Dendritic cell treated with granulocyte-macrophage colony-stimulating factor and Interleukin-4, amounts not matched to agents 40 ng/mL and 50 ng/mL, for 4 days (primary cell): ENCODE measurements at regions not wholly inside any gene's neighbourhood (a gene's known extent, or its start where the extent isn't known, plus 50 kb on each side); places are given as distances from the start of the nearest gene placed in this dataset.
"Not testable (repeated sequence)": the region's sequence is repeated elsewhere in the genome, so short reads cannot be mapped to it uniquely, and the experiment has no call there.

Experiments
- H3K27ac Mint-ChIP-seq: one replicate; pipeline ENCODE4 v1.8.0; 2022; ENCODE audit warnings: mild to moderate bottlenecking, mixed read lengths
- H3K27me3 Mint-ChIP-seq: one replicate; pipeline ENCODE4 v1.8.0; 2022; ENCODE audit warnings: mild to moderate bottlenecking, mixed read lengths
- H3K36me3 Mint-ChIP-seq: one replicate; pipeline ENCODE4 v1.8.0; 2022; ENCODE audit warnings: low read depth, mixed read lengths
- H3K4me1 Mint-ChIP-seq: one replicate; pipeline ENCODE4 v1.8.0; 2022; ENCODE audit warnings: low read depth, mixed read lengths
- H3K4me3 Mint-ChIP-seq: one replicate; pipeline ENCODE4 v1.8.0; 2022; ENCODE audit warnings: mild to moderate bottlenecking, moderate library complexity, mixed read lengths
- H3K9me3 Mint-ChIP-seq: one replicate; pipeline ENCODE4 v1.8.0; 2022; ENCODE audit warnings: mixed read lengths
- intact Hi-C: fragments of 100-400 bp; cut with micrococcal nuclease; formaldehyde crosslinking; loops from one replicate; pipeline ENCODE4 v1.15.0; 2022

DNA sequence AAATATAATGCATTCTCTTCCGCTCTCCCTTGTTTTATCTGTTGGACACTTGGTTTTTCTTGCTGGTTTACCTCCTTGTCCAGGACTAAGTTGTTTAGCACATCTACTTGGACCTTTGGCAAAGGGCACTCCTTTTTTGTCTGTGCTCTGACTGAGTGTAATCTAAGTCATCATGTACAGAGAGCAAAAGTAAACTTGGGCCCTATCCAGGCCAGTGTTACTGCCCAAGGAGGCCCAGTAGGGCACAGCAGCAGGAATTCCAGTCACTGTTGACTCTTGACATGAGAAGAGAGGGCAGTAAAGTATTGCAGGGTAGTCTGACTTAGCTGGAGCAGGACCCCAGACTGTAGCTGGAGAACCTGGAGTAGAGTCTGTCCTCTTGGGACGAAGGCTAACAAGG is 445.5 kb downstream of the ZIC3 start:
- intact Hi-C loops = no loop called here
- Mint-ChIP-seq H3K36me3 (no peaks in the 10 kb centered on the region), H3K9me3 (no peaks in the 10 kb centered on the region)

DNA sequence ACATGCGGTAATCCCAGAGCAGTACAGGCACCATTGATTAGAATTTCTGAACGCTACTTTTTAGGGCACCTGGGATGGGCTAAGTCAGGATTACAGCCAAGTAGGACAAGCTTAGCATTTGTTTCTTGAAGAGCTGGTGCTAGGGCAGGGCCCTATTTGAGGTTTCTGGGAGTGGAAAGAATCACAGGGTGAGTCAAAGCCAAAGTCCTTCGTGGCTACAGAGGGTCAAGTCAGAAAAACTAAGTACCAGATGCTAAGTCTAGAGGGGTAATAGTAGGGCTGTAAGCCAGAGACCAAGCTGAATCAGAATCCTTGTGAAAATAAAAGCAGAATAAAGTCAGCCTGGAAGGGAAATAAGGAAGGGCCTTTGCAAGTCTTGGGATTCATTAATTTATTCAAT is 448.6 kb downstream of the ZIC3 start:
- intact Hi-C loops = no loop called here
- Mint-ChIP-seq H3K4me3 (no peak overlapping the region), H3K4me1 (no peaks in the 10 kb centered on the region), H3K27me3 (no peaks in the 10 kb centered on the region), H3K27ac (no peak overlapping the region), H3K9me3 (no peaks in the 10 kb centered on the region), H3K36me3 (no peaks in the 10 kb centered on the region)

More for the DNA sequence above, 445.5 kb downstream of the ZIC3 start:
- H3K27ac Mint-ChIP-seq = no peak overlapping the region
- no peaks in the 10 kb centered on the region for H3K27me3 Mint-ChIP-seq
- H3K4me3 Mint-ChIP-seq = no peak overlapping the region
- H3K4me1 Mint-ChIP-seq = no peaks in the 10 kb centered on the region

DNA sequence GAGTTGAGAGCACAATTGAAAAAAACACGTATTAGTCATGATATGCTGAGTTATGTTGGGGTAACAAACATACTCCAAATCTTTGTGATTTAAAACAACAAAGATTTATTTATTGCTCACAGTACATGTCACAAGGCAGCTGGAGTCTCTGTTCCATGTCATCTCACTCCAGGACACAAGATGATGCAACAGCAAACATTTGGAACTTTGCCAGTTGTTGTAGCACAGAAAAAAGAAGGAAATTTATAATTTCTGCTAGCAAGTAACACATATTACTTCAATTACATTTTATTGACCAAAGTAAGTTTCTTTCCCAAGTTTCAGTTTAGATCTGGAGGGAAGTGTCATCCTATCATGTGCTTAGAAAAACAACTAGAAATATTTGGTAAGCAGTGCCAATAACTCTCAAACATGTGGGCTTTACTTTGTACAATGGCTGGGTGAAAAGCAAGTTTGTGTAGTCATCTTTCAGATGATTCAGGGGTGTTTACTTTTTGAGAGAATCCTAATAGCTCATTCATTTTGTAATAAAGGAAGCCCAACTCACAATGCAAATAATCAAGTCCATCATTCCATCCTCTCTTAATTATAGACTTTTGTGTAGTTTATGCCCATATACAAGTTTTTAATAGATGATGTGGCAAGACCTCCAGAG is 452.3 kb downstream of the ZIC3 start:
- Mint-ChIP-seq H3K36me3 (no peaks in the 10 kb centered on the region), H3K4me3 (no peak overlapping the region), H3K4me1 (no peaks in the 10 kb centered on the region), H3K27me3 (no peaks in the 10 kb centered on the region), H3K9me3 (no peaks in the 10 kb centered on the region), H3K27ac (no peak overlapping the region)
- intact Hi-C loops = no loop called here

DNA sequence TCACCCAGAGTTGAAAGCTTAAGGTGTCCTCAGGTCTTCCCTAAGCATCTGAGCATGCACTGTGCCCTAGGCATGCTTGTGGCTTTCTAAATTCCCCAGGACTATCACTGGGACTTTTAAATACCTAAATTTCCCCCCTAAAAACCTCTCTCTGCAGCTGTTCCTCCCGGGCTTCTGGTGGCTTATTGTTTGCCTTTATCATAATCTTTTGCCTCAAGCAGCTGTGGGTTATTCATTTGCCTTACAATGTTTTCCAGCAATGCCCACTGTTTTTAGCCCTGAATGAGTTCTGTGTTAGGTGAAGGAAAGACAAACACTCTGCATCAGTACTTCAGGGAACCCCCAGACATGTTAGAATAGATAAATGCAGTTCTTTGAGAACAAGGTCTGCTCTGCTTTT is 455.0 kb downstream of the ZIC3 start:
- no peaks in the 10 kb centered on the region for H3K27me3 Mint-ChIP-seq
- H3K27ac Mint-ChIP-seq = no peak overlapping the region
- no peaks in the 10 kb centered on the region for H3K9me3 Mint-ChIP-seq
- H3K4me1 Mint-ChIP-seq = no peaks in the 10 kb centered on the region
- H3K36me3 Mint-ChIP-seq = no peaks in the 10 kb centered on the region
- intact Hi-C loops = no loop called here
- H3K4me3 Mint-ChIP-seq = no peak overlapping the region

DNA sequence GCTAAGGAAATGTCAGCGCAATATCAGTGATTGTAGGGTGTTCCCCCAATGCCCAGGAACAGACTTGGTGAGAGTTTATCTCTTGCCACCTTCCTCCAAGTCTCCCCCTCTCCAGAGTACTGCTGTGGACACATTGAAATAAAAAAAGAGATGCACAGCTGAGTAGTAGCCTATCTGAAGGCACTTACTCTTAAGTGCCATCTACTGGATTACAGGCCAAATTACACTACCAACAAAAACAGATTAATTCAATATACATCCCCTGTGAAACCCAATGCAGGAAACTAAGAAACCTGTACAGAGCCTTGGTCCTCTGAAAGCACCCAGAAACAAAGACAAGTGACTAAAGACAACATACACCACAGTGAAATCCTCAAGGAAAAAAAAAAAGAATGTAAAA is 460.3 kb downstream of the ZIC3 start:
- Mint-ChIP-seq H3K27ac (no peak overlapping the region), H3K4me3 (no peak overlapping the region), H3K9me3 (no peaks in the 10 kb centered on the region), H3K27me3 (no peaks in the 10 kb centered on the region), H3K36me3 (no peaks in the 10 kb centered on the region), H3K4me1 (no peaks in the 10 kb centered on the region)
- intact Hi-C loops = no loop called here

DNA sequence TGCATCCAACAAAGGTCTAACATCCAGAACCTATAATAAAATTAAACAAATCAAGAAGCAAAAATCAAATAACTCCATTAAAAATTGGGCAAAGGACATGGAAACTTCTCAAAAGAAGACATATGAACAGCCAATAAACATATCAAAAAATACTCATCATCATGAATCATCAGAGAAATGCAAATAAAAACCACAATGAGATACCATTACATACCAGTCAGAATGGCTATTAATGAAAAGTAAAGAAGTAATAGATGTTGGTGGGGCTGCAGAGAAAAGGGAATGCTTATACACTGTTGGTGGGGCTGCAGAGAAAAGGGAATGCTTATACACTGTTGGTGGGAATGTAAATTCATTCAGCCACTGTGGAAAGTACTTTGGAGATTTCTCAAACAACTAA is 465.8 kb downstream of the ZIC3 start:
- H3K27ac Mint-ChIP-seq = no peak overlapping the region
- no peak overlapping the region for H3K4me3 Mint-ChIP-seq
- H3K4me1 Mint-ChIP-seq = no peaks in the 10 kb centered on the region
- H3K27me3 Mint-ChIP-seq = no peaks in the 10 kb centered on the region
- intact Hi-C loops = no loop called here
- H3K9me3 Mint-ChIP-seq = no peaks in the 10 kb centered on the region
- H3K36me3 Mint-ChIP-seq = no peaks in the 10 kb centered on the region

DNA sequence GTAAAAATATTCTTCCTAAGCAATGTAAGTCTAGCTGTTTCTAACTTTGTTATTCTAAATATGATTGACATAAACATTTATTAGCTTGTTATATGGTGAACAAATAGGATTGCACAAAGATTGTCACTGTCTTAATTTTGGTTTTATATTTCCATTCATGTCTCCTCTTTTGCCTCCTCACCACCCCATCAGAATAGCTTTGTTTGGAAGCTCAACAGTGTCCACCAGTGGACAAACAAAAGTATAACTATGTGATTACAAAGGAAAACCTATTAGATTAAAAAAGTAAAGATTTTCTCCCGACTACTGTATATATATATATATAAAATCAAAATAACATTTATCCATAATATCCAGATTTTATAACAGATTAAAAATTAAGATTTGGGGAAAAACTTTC is 468.2 kb downstream of the ZIC3 start:
- Mint-ChIP-seq H3K9me3 (no peaks in the 10 kb centered on the region), H3K27ac (no peak overlapping the region), H3K4me3 (no peak overlapping the region), H3K27me3 (no peaks in the 10 kb centered on the region), H3K4me1 (no peaks in the 10 kb centered on the region), H3K36me3 (no peaks in the 10 kb centered on the region)
- intact Hi-C loops = no loop called here

DNA sequence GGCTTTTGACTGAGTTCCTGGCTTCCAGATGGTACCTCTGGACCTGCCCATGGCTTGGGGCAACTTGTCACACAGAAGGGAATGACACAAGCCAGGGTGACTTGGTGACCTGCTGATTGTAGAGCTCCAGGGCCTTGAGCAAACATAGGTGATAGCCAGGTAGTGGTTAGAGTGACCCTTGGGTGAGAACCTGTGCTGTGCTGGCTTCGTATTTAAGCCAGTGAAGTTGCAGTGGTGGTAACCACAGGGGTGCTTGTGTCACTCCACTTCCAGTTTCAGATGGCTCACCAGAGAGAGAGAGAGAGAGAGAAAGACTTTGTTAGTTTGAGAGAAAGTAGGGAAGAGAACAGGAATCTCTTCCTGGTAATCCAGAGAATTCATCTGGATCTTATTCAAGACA is 471.6 kb downstream of the ZIC3 start:
- intact Hi-C loops = no loop called here
- Mint-ChIP-seq H3K27me3 (no peaks in the 10 kb centered on the region), H3K9me3 (peaks cover 17% of the 10 kb centered on the region), H3K4me3 (no peak overlapping the region), H3K27ac (no peak overlapping the region), H3K4me1 (no peaks in the 10 kb centered on the region), H3K36me3 (no peaks in the 10 kb centered on the region)

DNA sequence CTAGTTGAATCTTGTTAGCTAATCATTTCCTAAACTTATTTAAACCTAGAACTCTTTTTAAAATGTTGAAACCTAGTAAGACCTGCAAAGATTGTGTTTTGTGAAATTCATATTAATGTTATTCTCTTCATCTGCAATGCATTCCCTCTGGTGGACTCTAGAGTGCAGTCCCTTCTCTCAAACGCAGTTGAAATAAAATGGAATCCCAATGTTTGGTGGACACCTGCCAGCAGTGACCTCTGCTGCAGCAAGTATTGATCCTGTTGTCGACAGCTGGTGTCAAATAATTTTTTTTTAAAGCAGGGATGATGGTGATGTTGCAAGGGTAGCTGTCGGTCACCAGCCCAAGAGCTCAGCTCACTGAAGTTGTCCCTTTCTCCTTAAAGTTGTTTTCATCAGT is 492.0 kb downstream of the ZIC3 start:
- no peak overlapping the region for H3K27ac Mint-ChIP-seq
- intact Hi-C loops = no loop called here
- no peaks in the 10 kb centered on the region for H3K9me3 Mint-ChIP-seq
- no peaks in the 10 kb centered on the region for H3K36me3 Mint-ChIP-seq
- H3K4me1 Mint-ChIP-seq = no peaks in the 10 kb centered on the region
- H3K4me3 Mint-ChIP-seq = no peak overlapping the region
- no peaks in the 10 kb centered on the region for H3K27me3 Mint-ChIP-seq

DNA sequence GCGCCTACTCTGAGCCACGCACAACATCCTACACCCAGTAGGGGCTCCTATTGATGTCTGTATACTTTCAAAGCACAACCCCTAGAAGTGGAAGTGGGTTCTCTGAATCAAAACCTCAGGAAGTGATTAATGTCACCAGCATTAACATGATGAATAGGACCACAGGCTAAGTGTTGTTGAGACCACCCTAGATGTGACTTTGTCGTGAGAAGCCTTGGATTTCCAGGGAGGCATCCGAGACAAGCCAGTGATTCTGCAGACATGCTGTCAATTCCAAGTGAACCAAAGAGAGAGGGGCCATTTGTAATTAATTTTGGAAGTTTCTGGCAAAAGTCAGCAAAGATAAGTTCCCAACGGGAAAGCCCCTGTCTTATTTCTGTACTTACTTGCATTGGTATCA is 493.0 kb downstream of the ZIC3 start:
- H3K9me3 Mint-ChIP-seq = no peaks in the 10 kb centered on the region
- no peaks in the 10 kb centered on the region for H3K36me3 Mint-ChIP-seq
- H3K27ac Mint-ChIP-seq = no peak overlapping the region
- H3K4me3 Mint-ChIP-seq = no peak overlapping the region
- H3K27me3 Mint-ChIP-seq = no peaks in the 10 kb centered on the region
- intact Hi-C loops = no loop called here
- H3K4me1 Mint-ChIP-seq = no peaks in the 10 kb centered on the region

DNA sequence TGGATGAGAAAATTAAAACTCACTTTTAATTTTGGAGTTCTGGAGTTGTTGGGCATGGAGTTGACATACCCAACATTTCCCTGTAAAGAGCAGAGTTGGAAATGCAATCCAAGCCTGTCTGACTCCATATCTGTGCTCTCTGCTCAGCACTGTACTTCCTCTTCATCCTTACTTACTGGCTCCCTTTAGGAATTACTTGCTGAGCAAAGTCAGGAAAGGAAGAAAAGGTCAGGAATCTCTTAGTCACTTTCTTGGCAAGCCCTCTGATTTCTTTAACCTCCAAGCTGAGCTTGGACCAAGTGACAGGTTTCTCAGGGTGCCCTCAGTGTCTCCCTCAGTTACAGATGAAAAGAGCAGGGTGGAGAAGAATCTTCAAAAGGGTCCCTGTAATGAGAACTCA is 501.5 kb downstream of the ZIC3 start:
- H3K36me3 Mint-ChIP-seq = no peaks in the 10 kb centered on the region
- no peaks in the 10 kb centered on the region for H3K4me1 Mint-ChIP-seq
- no peaks in the 10 kb centered on the region for H3K9me3 Mint-ChIP-seq
- intact Hi-C loops = no loop called here
- no peak overlapping the region for H3K4me3 Mint-ChIP-seq
- no peak overlapping the region for H3K27ac Mint-ChIP-seq
- no peaks in the 10 kb centered on the region for H3K27me3 Mint-ChIP-seq

DNA sequence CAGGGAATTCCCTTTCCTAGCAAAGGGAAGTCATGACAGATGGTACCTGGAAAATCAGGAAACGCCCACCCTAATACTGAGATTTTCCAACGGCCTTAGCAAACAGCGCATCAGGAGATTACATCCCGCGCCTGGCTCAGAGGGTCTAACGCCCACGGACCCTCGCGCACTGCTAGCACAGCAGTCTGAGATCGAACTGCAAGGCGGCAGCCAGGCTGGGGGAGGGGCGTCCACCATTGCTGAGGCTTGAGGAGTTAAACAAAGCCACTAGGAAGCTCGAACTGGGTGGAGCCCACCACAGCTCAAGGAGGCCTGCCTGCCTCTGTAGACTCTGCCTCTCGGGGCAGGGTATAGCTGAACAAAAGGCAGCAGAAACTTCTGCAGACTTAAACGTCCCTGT is 507.7 kb downstream of the ZIC3 start:
- H3K27me3 Mint-ChIP-seq = no peaks in the 10 kb centered on the region
- intact Hi-C loops = no loop called here
- H3K36me3 Mint-ChIP-seq = no peaks in the 10 kb centered on the region
- no peak overlapping the region for H3K27ac Mint-ChIP-seq
- H3K4me1 Mint-ChIP-seq = no peaks in the 10 kb centered on the region
- no peak overlapping the region for H3K4me3 Mint-ChIP-seq
- H3K9me3 Mint-ChIP-seq = no peaks in the 10 kb centered on the region

DNA sequence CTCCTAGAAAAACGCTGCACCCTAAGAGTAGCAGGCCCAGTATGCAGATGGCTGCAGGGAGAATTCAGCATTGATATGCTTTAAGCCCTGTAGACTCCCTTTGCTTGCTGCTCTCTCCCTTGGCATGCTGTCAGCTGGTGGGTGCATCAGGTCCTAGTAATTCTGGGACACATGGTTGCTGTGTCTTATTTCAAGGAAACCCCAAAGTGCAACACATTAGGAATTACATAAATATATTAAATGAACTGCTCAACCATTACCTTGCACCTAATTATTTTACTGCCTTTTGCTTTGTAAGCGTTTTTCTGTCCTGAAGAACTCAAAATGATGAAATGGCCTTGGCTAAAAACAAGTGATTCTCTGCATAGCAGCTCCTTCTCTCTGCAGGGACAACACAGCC is 516.3 kb downstream of the ZIC3 start:
- Mint-ChIP-seq H3K36me3 (no peaks in the 10 kb centered on the region), H3K27me3 (no peaks in the 10 kb centered on the region), H3K4me1 (no peaks in the 10 kb centered on the region), H3K27ac (no peak overlapping the region), H3K9me3 (no peaks in the 10 kb centered on the region), H3K4me3 (no peak overlapping the region)
- intact Hi-C loops = no loop called here

DNA sequence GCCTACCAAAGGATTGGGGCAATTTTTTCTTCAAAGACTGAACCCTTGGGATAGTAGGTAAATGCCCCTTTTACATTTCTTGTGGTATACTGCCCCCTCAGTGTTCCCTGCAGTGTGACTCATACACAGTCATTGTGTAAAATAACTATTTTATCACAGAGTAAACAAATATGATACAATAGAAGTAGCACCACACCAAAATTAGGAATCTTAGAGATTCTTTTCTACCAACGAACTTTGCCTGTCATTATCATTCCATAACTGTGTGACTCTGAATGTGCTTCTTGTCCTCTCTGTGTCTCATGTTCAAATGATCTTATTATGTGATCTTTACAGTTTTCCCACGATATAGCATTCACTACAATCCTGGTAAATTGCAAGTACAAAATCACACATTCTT is 517.0 kb downstream of the ZIC3 start:
- Mint-ChIP-seq H3K4me1 (no peaks in the 10 kb centered on the region), H3K9me3 (no peaks in the 10 kb centered on the region), H3K36me3 (no peaks in the 10 kb centered on the region), H3K27me3 (no peaks in the 10 kb centered on the region), H3K4me3 (no peak overlapping the region), H3K27ac (no peak overlapping the region)
- intact Hi-C loops = no loop called here

DNA sequence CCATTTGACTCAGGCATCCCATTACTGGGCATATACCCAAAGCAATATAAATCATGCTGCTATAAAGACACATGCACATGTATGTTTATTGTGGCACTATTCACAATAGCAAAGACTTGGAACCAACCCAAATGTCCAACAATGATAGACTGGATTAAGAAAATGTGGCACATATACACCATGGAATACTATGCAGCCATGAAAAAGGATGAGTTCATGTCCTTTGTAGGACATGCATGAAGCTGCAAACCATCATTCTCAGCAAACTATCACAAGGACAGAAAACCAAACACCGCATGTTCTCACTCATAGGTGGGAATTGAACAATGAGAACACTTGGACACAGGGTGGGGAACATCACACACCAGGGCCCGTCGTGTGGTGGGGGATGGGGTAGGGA is 545.0 kb downstream of the ZIC3 start:
- H3K9me3 Mint-ChIP-seq, H3K27ac Mint-ChIP-seq, H3K4me1 Mint-ChIP-seq, H3K4me3 Mint-ChIP-seq, H3K27me3 Mint-ChIP-seq, H3K36me3 Mint-ChIP-seq, intact Hi-C loops: not testable (repeated sequence)
